HEK293 (cell line): ENCODE measurements at regions not wholly inside any gene's neighbourhood (a gene's known extent, or its start where the extent isn't known, plus 50 kb on each side); places are given as distances from the start of the nearest gene placed in this dataset.

ENCODE experiments used
- CTCF ChIA-PET: fragments of 350-600 bp; formaldehyde crosslinking; extraction: SDS; loops from one replicate; lab custom pipeline; 2021; ENCODE audit warnings: antibody characterized with exemption; lab: Yijun Ruan, JAX
- POLR2A ChIA-PET: fragments of 300-600 bp; formaldehyde crosslinking; extraction: SDS; loops from one replicate; lab custom pipeline; 2020; ENCODE audit warnings: antibody characterized with exemption, inconsistent platforms; lab: Yijun Ruan, JAX
- H3K27ac ChIP-seq: fragments of 200-500 bp; sonication (Bioruptor generic); 2 replicates; pipeline ENCODE4 v1.5.1; 2014; ENCODE audit warnings: low read depth, low read length, control low read depth, inconsistent platforms; ENCODE audit errors: extremely low read depth
- H3K36me3 ChIP-seq, 2 experiments: fragments of 200-500 bp in 1 of 2; sonication (Bioruptor generic) in 1 of 2; 1 replicate in 1 of 2; 2 replicates in 1 of 2; pipeline ENCODE4 v1.5.1; 2014 to 2017; ENCODE audit warnings: inconsistent platforms in 2 of 2, low read length in 2 of 2; ENCODE audit not compliant: control insufficient read depth in 2 of 2, insufficient read depth in 1 of 2
- H3K4me1 ChIP-seq: fragments of 200-500 bp; sonication (Bioruptor generic); 2 replicates; pipeline ENCODE4 v1.5.1; 2014; ENCODE audit warnings: mild to moderate bottlenecking, low read length, inconsistent platforms; ENCODE audit not compliant: control insufficient read depth, insufficient read depth
- H3K4me3 ChIP-seq: 2 replicates; pipeline ENCODE4 v1.5.1; 2011; ENCODE audit warnings: low read depth, mild to moderate bottlenecking, control low read depth, low read length, moderate library complexity
- H3K9me3 ChIP-seq: fragments of 200-500 bp; sonication (Bioruptor generic); 2 replicates; pipeline ENCODE4 v1.5.1; 2014; ENCODE audit warnings: low read depth, low read length, inconsistent platforms; ENCODE audit not compliant: control insufficient read depth, insufficient read depth
- BCL6B ChIP-seq: fragments of 450-650 bp; formaldehyde crosslinking; IDR thresholded peaks from 2 replicates; pipeline ENCODE4 v1.5.1; 2017; ENCODE audit warnings: missing biosample characterization, missing genetic modification characterization
- GLI2 ChIP-seq: fragments of 450-650 bp; formaldehyde crosslinking; IDR thresholded peaks from 2 replicates; pipeline ENCODE4; 2017; ENCODE audit warnings: missing biosample characterization, missing genetic modification characterization, low read depth, borderline replicate concordance
- GLI4 ChIP-seq: fragments of 450-650 bp; formaldehyde crosslinking; IDR thresholded peaks from 2 replicates; pipeline ENCODE4 v1.5.1; 2016; ENCODE audit warnings: missing biosample characterization, missing genetic modification characterization
- MYNN ChIP-seq: fragments of 450-650 bp; formaldehyde crosslinking; IDR thresholded peaks from 2 replicates; pipeline ENCODE4 v1.5.1; 2016; ENCODE audit warnings: missing biosample characterization, missing genetic modification characterization, borderline replicate concordance
- MZF1 ChIP-seq: fragments of 450-650 bp; formaldehyde crosslinking; IDR thresholded peaks from 2 replicates; pipeline ENCODE4 v1.5.1; 2017; ENCODE audit warnings: missing biosample characterization, missing genetic modification characterization, borderline replicate concordance
- PRDM1 ChIP-seq: fragments of 450-650 bp; formaldehyde crosslinking; IDR thresholded peaks from 2 replicates; pipeline ENCODE4; 2016; ENCODE audit warnings: missing biosample characterization, missing genetic modification characterization
- RBAK ChIP-seq: fragments of 450-650 bp; formaldehyde crosslinking; IDR thresholded peaks from 2 replicates; pipeline ENCODE4 v1.5.1; 2016; ENCODE audit warnings: missing biosample characterization, missing genetic modification characterization
- SCRT1 ChIP-seq: fragments of 450-650 bp; formaldehyde crosslinking; IDR thresholded peaks from 2 replicates; pipeline ENCODE4 v1.5.1; 2016; ENCODE audit warnings: missing biosample characterization, missing genetic modification characterization, borderline replicate concordance
- SETDB1 ChIP-seq: IDR thresholded peaks from one replicate; pipeline ENCODE4 v1.6.1; 2017; ENCODE audit warnings: mild to moderate bottlenecking, low read length, moderate library complexity, mixed read lengths; ENCODE audit not compliant: insufficient read length
- SP2 ChIP-seq: fragments of 450-650 bp; formaldehyde crosslinking; IDR thresholded peaks from 2 replicates; pipeline ENCODE4 v1.5.1; 2016; ENCODE audit warnings: missing biosample characterization, missing genetic modification characterization
- TSHZ1 ChIP-seq: fragments of 450-650 bp; formaldehyde crosslinking; IDR thresholded peaks from 2 replicates; pipeline ENCODE4 v1.5.1; 2016; ENCODE audit warnings: missing biosample characterization, missing genetic modification characterization, borderline replicate concordance
- ZBTB20 ChIP-seq: fragments of 450-650 bp; formaldehyde crosslinking; IDR thresholded peaks from 2 replicates; pipeline ENCODE4 v1.5.1; 2016; ENCODE audit warnings: missing biosample characterization, missing genetic modification characterization
- ZBTB7A ChIP-seq: fragments of 450-650 bp; formaldehyde crosslinking; IDR thresholded peaks from 2 replicates; pipeline ENCODE4 v1.5.1; 2016; ENCODE audit warnings: low read depth, missing biosample characterization, missing genetic modification characterization
- ZNF157 ChIP-seq: fragments of 450-650 bp; formaldehyde crosslinking; IDR thresholded peaks from 2 replicates; pipeline ENCODE4 v1.5.1; 2016; ENCODE audit warnings: missing biosample characterization, missing genetic modification characterization
- ZNF175 ChIP-seq: fragments of 450-650 bp; formaldehyde crosslinking; IDR thresholded peaks from 2 replicates; pipeline ENCODE4 v1.5.1; 2016; ENCODE audit warnings: missing biosample characterization, missing genetic modification characterization
- ZNF184 ChIP-seq: fragments of 450-650 bp; IDR thresholded peaks from 2 replicates; pipeline ENCODE4 v1.5.1; 2018; ENCODE audit warnings: missing biosample characterization, mild to moderate bottlenecking, missing genetic modification characterization
- ZNF274 ChIP-seq, 2 experiments: fragments of 200-500 bp in 1 of 2; fragments of 450-650 bp in 1 of 2; sonication (Bioruptor generic) in 1 of 2; formaldehyde crosslinking in 1 of 2; IDR thresholded peaks; 2 replicates each; pipeline versions ENCODE4 v1.5.1 to v1.6.1; 2014 to 2016; ENCODE audit warnings: borderline replicate concordance in 1 of 2, inconsistent platforms in 1 of 2, low read length in 1 of 2, missing biosample characterization in 1 of 2, missing genetic modification characterization in 1 of 2
- ZNF404 ChIP-seq: fragments of 450-650 bp; formaldehyde crosslinking; IDR thresholded peaks from 2 replicates; pipeline ENCODE4 v1.5.1; 2017; ENCODE audit warnings: missing biosample characterization, missing genetic modification characterization
- ZNF423 ChIP-seq: fragments of 450-650 bp; formaldehyde crosslinking; IDR thresholded peaks from 2 replicates; pipeline ENCODE4 v1.5.1; 2016; ENCODE audit warnings: missing biosample characterization, missing genetic modification characterization
- ZNF558 ChIP-seq: fragments of 450-650 bp; formaldehyde crosslinking; IDR thresholded peaks from 2 replicates; pipeline ENCODE4 v1.5.1; 2016; ENCODE audit warnings: missing biosample characterization, missing genetic modification characterization
- ZNF561 ChIP-seq: fragments of 450-650 bp; IDR thresholded peaks from 2 replicates; pipeline ENCODE4 v1.5.1; 2018; ENCODE audit warnings: missing biosample characterization, missing genetic modification characterization, borderline replicate concordance
- ZNF580 ChIP-seq: fragments of 450-650 bp; formaldehyde crosslinking; IDR thresholded peaks from 2 replicates; pipeline ENCODE4 v1.5.1; 2016; ENCODE audit warnings: missing biosample characterization, missing genetic modification characterization
- ZNF623 ChIP-seq: fragments of 450-650 bp; formaldehyde crosslinking; IDR thresholded peaks from 2 replicates; pipeline ENCODE4 v1.5.1; 2016; ENCODE audit warnings: missing biosample characterization, missing genetic modification characterization
- ZNF654 ChIP-seq: fragments of 450-650 bp; formaldehyde crosslinking; IDR thresholded peaks from 2 replicates; pipeline ENCODE4 v1.5.1; 2016; ENCODE audit warnings: low read depth, missing biosample characterization, missing genetic modification characterization
- ZNF660 ChIP-seq: fragments of 450-650 bp; IDR thresholded peaks from 2 replicates; pipeline ENCODE4 v1.5.1; 2018; ENCODE audit warnings: missing biosample characterization, mild to moderate bottlenecking, missing genetic modification characterization
- ZNF701 ChIP-seq: fragments of 450-650 bp; formaldehyde crosslinking; IDR thresholded peaks from 2 replicates; pipeline ENCODE4 v1.5.1; 2016; ENCODE audit warnings: missing biosample characterization, missing genetic modification characterization
- ZSCAN4 ChIP-seq: fragments of 450-650 bp; formaldehyde crosslinking; IDR thresholded peaks from 2 replicates; pipeline ENCODE4 v1.5.1; 2017; ENCODE audit warnings: missing biosample characterization, missing genetic modification characterization

GRCh38 chr9:109992293-109992692, 212.3 kb downstream of the PALM2AKAP2 start:
- Histone ChIP-seq H3K4me3 (no peak overlapping the region), H3K4me1 (no peaks in the 10 kb centered on the region), H3K27ac (no peak overlapping the region), H3K9me3 (no peaks in the 10 kb centered on the region), H3K36me3 (no peaks in the 10 kb centered on the region)
- TF ChIP-seq TSHZ1 (no peak), ZNF404 (no peak), ZNF701 (tag by site-specific recombination) (no peak), ZBTB7A (no peak), ZNF423 (tag by site-specific recombination) (no peak), ZNF580 (tag by site-specific recombination) (no peak), ZNF175 (tag by site-specific recombination) (no peak), SP2 (tag by site-specific recombination) (no peak), SCRT1 (tag by site-specific recombination) (no peak)
- ChIA-PET POLR2A (no interaction called here), CTCF (interaction anchor here (0.6 to 0.8 kb wide), 2 partner anchors 14 to 19 kb away, joined by 3 read pairs; no protein-coding TSS in a partner anchor)

- no peaks in the 10 kb centered on the region for H3K9me3 ChIP-seq
- POLR2A ChIA-PET: no interaction called here
- CTCF ChIA-PET: interaction anchor here (0.9 kb wide), 1 partner anchor 13 kb away, joined by 5 read pairs; no protein-coding TSS in a partner anchor
- H3K4me3 ChIP-seq: no peak overlapping the region
- no peaks in the 10 kb centered on the region for H3K36me3 ChIP-seq
- TF ChIP-seq ZNF660 (tag by site-specific recombination) (no peak), GLI2 (tag by site-specific recombination) (no peak), ZBTB20 (tag by site-specific recombination) (no peak), PRDM1 (tag by site-specific recombination) (peak; percentile 65; the same call in 1 of the 2 replicates), ZNF561 (no peak), ZSCAN4 (tag by site-specific recombination) (no peak)
- no peaks in the 10 kb centered on the region for H3K4me1 ChIP-seq
- H3K27ac ChIP-seq: no peak overlapping the region
These were observed 213.4 kb downstream of the PALM2AKAP2 start for GRCh38 chr9:109993250-109993978.

GRCh38 chr9:109994141-109994540, 213.8 kb downstream of the C9orf152 start:
- Histone ChIP-seq H3K36me3 (no peaks in the 10 kb centered on the region), H3K9me3 (no peaks in the 10 kb centered on the region), H3K27ac (no peak overlapping the region), H3K4me3 (no peak overlapping the region), H3K4me1 (no peaks in the 10 kb centered on the region)
- ChIA-PET POLR2A (no interaction called here), CTCF (interaction anchor here (0.9 kb wide), 1 partner anchor 12 kb away, joined by 5 read pairs; no protein-coding TSS in a partner anchor)
- no peak for TF ChIP-seq ZNF623
- no peak for TF ChIP-seq MZF1 (tag by site-specific recombination)
- TF ChIP-seq MYNN (tag by site-specific recombination): no peak
- no peak for TF ChIP-seq ZNF654
- TF ChIP-seq ZNF157: no peak
- no peak for TF ChIP-seq ZNF274 (IDR thresholded peaks at IDR 0.05; ENCODE audit: low read length)
- TF ChIP-seq ZNF274 (tag by site-specific recombination; IDR thresholded peaks at IDR 0.05; ENCODE audit: borderline replicate concordance): no peak
- no peak for TF ChIP-seq SETDB1
- no peak for TF ChIP-seq GLI4 (tag by site-specific recombination)
- TF ChIP-seq ZNF558 (tag by site-specific recombination): no peak
- TF ChIP-seq RBAK (tag by site-specific recombination): no peak
- TF ChIP-seq BCL6B (tag by site-specific recombination): no peak
- TF ChIP-seq ZNF184 (tag by site-specific recombination): no peak
